ENCODE measurements at regions not wholly inside any gene's neighbourhood (a gene's known extent, or its start where the extent isn't known, plus 50 kb on each side); places are given as distances from the start of the nearest gene placed in this dataset.

- TF ChIP-seq POLR2AphosphoS5 (IDR thresholded peaks at IDR 0.05; ENCODE audit: low read depth, low read length) (no peak), POLR2A (IDR thresholded peaks at IDR 0.05; ENCODE audit: low read depth, low read length) (no peak), TAF1 (IDR thresholded peaks at IDR 0.05; ENCODE audit: borderline replicate concordance, low read depth, low read length) (no peak)
Measured at GRCh38 chr2:16716944-16717343, 51.3 kb upstream of the CYRIA start.

Measured in GM12892 (cell line).